GDM1 (cell line): ENCODE measurements at regions not wholly inside any gene's neighbourhood (a gene's known extent, or its start where the extent isn't known, plus 50 kb on each side); places are given as distances from the start of the nearest gene placed in this dataset.
"Not testable (repeated sequence)": the region's sequence is repeated elsewhere in the genome, so short reads cannot be mapped to it uniquely, and the experiment has no call there.

Experiments used
- DNase-seq: peaks from one replicate; lab custom pipeline; 2025; lab: John Stamatoyannopoulos, UW

- DNase-seq: no peak
Measured at GRCh38 chr6:81340946-81341345, 411.5 kb downstream of the TENT5A start.

- no peak for DNase-seq
Measured at GRCh38 chr6:81331526-81331925, 421.0 kb downstream of the TENT5A start.

GRCh38 chr6:81328700-81329099 lies 423.8 kb downstream of the TENT5A start:
- DNase-seq: no peak

- no peak for DNase-seq
Measured at GRCh38 chr6:81326881-81327561, 425.5 kb downstream of the TENT5A start.

- no peak for DNase-seq
Measured at GRCh38 chr6:81309811-81310210, 442.7 kb downstream of the TENT5A start.

GRCh38 chr6:81308577-81309279 lies 443.8 kb downstream of the TENT5A start:
- DNase-seq: no peak

GRCh38 chr6:81307651-81308214 lies 444.7 kb downstream of the TENT5A start:
- DNase-seq: no peak

GRCh38 chr6:81304466-81304865 lies 448.0 kb downstream of the TENT5A start:
- no peak for DNase-seq

GRCh38 chr6:81300961-81301360 lies 451.5 kb downstream of the TENT5A start:
- DNase-seq: no peak

GRCh38 chr6:81298751-81299150 lies 453.7 kb downstream of the TENT5A start:
- no peak for DNase-seq

GRCh38 chr6:81295310-81295709 lies 457.2 kb downstream of the TENT5A start:
- no peak for DNase-seq

- DNase-seq: no peak
Measured at GRCh38 chr6:81293896-81294295, 458.6 kb downstream of the TENT5A start.

GRCh38 chr6:81289229-81289628 lies 463.3 kb downstream of the TENT5A start:
- DNase-seq: no peak

GRCh38 chr6:81265106-81265505 lies 487.4 kb downstream of the TENT5A start:
- no peak for DNase-seq

GRCh38 chr6:81263531-81264168 lies 488.8 kb downstream of the TENT5A start:
- DNase-seq: no peak

- no peak for DNase-seq
Measured at GRCh38 chr6:81262656-81263055, 489.8 kb downstream of the TENT5A start.

GRCh38 chr6:81256223-81256622 lies 496.3 kb downstream of the TENT5A start:
- not testable (repeated sequence) for DNase-seq

- DNase-seq: no peak
Measured at GRCh38 chr6:81253821-81254220, 498.7 kb downstream of the TENT5A start.

- DNase-seq: no peak
Measured at GRCh38 chr6:81252231-81252630, 500.2 kb downstream of the TENT5A start.

GRCh38 chr6:81246200-81246599 lies 506.3 kb downstream of the TENT5A start:
- DNase-seq: no peak

GRCh38 chr6:81242624-81243023 lies 509.9 kb downstream of the TENT5A start:
- DNase-seq: no peak

GRCh38 chr6:81241126-81242041 lies 511.1 kb downstream of the TENT5A start:
- no peak for DNase-seq
